ENCODE measurements at regions not wholly inside any gene's neighbourhood (a gene's known extent, or its start where the extent isn't known, plus 50 kb on each side); places are given as distances from the start of the nearest gene placed in this dataset.

- TF ChIP-seq CHD7 (IDR thresholded peaks at IDR 0.05; ENCODE audit: insufficient replicate concordance, low read length) (no peak), SIX5 (IDR thresholded peaks at IDR 0.05; ENCODE audit: low read depth, low read length) (no peak), SUZ12 (IDR thresholded peaks at IDR 0.05; ENCODE audit: low read length) (no peak), NANOG (IDR thresholded peaks at IDR 0.05; ENCODE audit: insufficient read depth, low read depth, low read length, poor library complexity, severe bottlenecking) (no peak), HDAC2 (IDR thresholded peaks at IDR 0.05; ENCODE audit: borderline replicate concordance in 1 of 2, low read depth in 2 of 2, low read length in 2 of 2) (no peak), TAF1 (IDR thresholded peaks at IDR 0.05; ENCODE audit: low read depth, low read length) (no peak), YY1 (IDR thresholded peaks at IDR 0.05; ENCODE audit: low read depth, low read length) (no peak), EZH2 (IDR thresholded peaks at IDR 0.05; ENCODE audit: low read depth, low read length, severe bottlenecking) (no peak), POU5F1 (IDR thresholded peaks at IDR 0.05; ENCODE audit: low read depth, low read length) (no peak)
Measured at GRCh38 chr15:79615754-79616153, 183.6 kb downstream of the MINAR1 start (continued).

Measured in H1 (cell line).